Astrocyte (in vitro differentiated cells and primary cell): ENCODE measurements at regions not wholly inside any gene's neighbourhood (a gene's known extent, or its start where the extent isn't known, plus 50 kb on each side); places are given as distances from the start of the nearest gene placed in this dataset.

ENCODE experiments used
- DNase-seq: peaks from one replicate; pipeline ENCODE4 v3.0.0-alpha.2; 2010; ENCODE audit warnings: low read depth
- FAIRE-seq: peaks from 2 replicates; lab custom pipeline; 2011; peaks lifted over from hg19 to GRCh38; lab: Jason Lieb, UNC
- H2AFZ ChIP-seq: 2 replicates; pipeline ENCODE4 v1.6.0; 2012; ENCODE audit warnings: low read depth, low read length, inconsistent platforms
- H3K27ac ChIP-seq: 2 replicates; pipeline ENCODE4 v1.5.1; 2011; ENCODE audit warnings: low read depth, low read length, inconsistent platforms
- H3K27me3 ChIP-seq: 2 replicates; pipeline ENCODE4 v1.6.0; 2011; ENCODE audit warnings: low read length, inconsistent platforms; ENCODE audit not compliant: insufficient read depth
- H3K36me3 ChIP-seq: 2 replicates; pipeline ENCODE4 v1.5.1; 2011; ENCODE audit warnings: low read length, inconsistent platforms; ENCODE audit not compliant: insufficient read depth
- H3K4me1 ChIP-seq: 2 replicates; pipeline ENCODE4 v1.5.1; 2011; ENCODE audit warnings: low read length, inconsistent platforms; ENCODE audit not compliant: insufficient read depth
- H3K4me2 ChIP-seq: 2 replicates; pipeline ENCODE4 v1.6.0; 2012; ENCODE audit warnings: low read length, inconsistent platforms
- H3K4me3 ChIP-seq: 2 replicates; pipeline ENCODE4 v1.5.1; 2011; ENCODE audit warnings: low read depth, mild to moderate bottlenecking, low read length, inconsistent platforms; ENCODE audit not compliant: insufficient read depth
- H3K79me2 ChIP-seq: 2 replicates; pipeline ENCODE4 v1.6.0; 2012; ENCODE audit warnings: mild to moderate bottlenecking, low read length, inconsistent platforms; ENCODE audit not compliant: insufficient read depth
- H3K9ac ChIP-seq: 2 replicates; pipeline ENCODE4 v1.6.0; 2012; ENCODE audit warnings: mild to moderate bottlenecking, low read length, inconsistent platforms
- H3K9me3 ChIP-seq: 2 replicates; pipeline ENCODE4 v1.5.1; 2012; ENCODE audit warnings: low read depth, mild to moderate bottlenecking, low read length, inconsistent platforms; ENCODE audit not compliant: insufficient read depth
- H4K20me1 ChIP-seq: 2 replicates; pipeline ENCODE4 v1.6.0; 2012; ENCODE audit warnings: low read length, inconsistent platforms; ENCODE audit not compliant: insufficient read depth
- H3K27ac Mint-ChIP-seq: one replicate; pipeline ENCODE4 v1.8.0; 2021; ENCODE audit warnings: mild to moderate bottlenecking, mixed read lengths; ENCODE audit not compliant: unreplicated experiment
- H3K27me3 Mint-ChIP-seq: one replicate; pipeline ENCODE4 v1.8.0; 2021; ENCODE audit warnings: low read depth, mixed read lengths; ENCODE audit not compliant: unreplicated experiment
- H3K36me3 Mint-ChIP-seq: one replicate; pipeline ENCODE4 v1.8.0; 2021; ENCODE audit warnings: low read depth, mixed read lengths; ENCODE audit not compliant: unreplicated experiment
- H3K4me1 Mint-ChIP-seq: one replicate; pipeline ENCODE4 v1.8.0; 2021; ENCODE audit warnings: low read depth, mixed read lengths; ENCODE audit not compliant: unreplicated experiment
- H3K4me3 Mint-ChIP-seq: one replicate; pipeline ENCODE4 v1.8.0; 2021; ENCODE audit warnings: mild to moderate bottlenecking, moderate library complexity, mixed read lengths; ENCODE audit not compliant: unreplicated experiment
- H3K9me3 Mint-ChIP-seq: one replicate; pipeline ENCODE4 v1.8.0; 2021; ENCODE audit warnings: mild to moderate bottlenecking, mixed read lengths; ENCODE audit not compliant: unreplicated experiment
- CTCF ChIP-seq: IDR thresholded peaks from 2 replicates; pipeline ENCODE4 v1.5.1; 2011; ENCODE audit warnings: low read depth, mild to moderate bottlenecking, inconsistent platforms, low read length, moderate library complexity; ENCODE audit not compliant: insufficient read depth
- EZH2 ChIP-seq: IDR thresholded peaks from 2 replicates; pipeline ENCODE4 v1.6.1; 2012; ENCODE audit warnings: mild to moderate bottlenecking, low read length, inconsistent platforms; ENCODE audit not compliant: insufficient read depth

- Histone ChIP-seq H3K9ac (peak overlapping the region; percentile 88), H3K27ac (no peak overlapping the region), H3K9me3 (no peaks in the 10 kb centered on the region), H3K36me3 (no peaks in the 10 kb centered on the region), H3K4me2 (peak overlapping the region; percentile 94), H3K27me3 (peaks cover 4% of the 10 kb centered on the region), H4K20me1 (no peaks in the 10 kb centered on the region), H3K79me2 (no peaks in the 10 kb centered on the region), H3K4me1 (no peaks in the 10 kb centered on the region), H3K4me3 (peak overlapping the region; percentile 83), H2AFZ (peak overlapping the region; percentile 97)
- Mint-ChIP-seq H3K9me3 (no peaks in the 10 kb centered on the region), H3K4me3 (peak overlapping the region; percentile 83), H3K36me3 (no peaks in the 10 kb centered on the region), H3K4me1 (peaks cover 18% of the 10 kb centered on the region), H3K27ac (peak overlapping the region; percentile 75), H3K27me3 (peaks cover 4% of the 10 kb centered on the region)
- TF ChIP-seq CTCF (no peak), EZH2 (no peak)
- DNase-seq, result no peak
- FAIRE-seq, result no peak
Measured at GRCh38 chr1:65068202-65069010, 79.6 kb upstream of the AK4 start.

GRCh38 chr1:65069011-65069565 is 78.9 kb upstream of the AK4 start:
- TF ChIP-seq EZH2, result no peak
- TF ChIP-seq CTCF, result no peak
- no peaks in the 10 kb centered on the region for H3K79me2 ChIP-seq
- no peaks in the 10 kb centered on the region for H4K20me1 ChIP-seq
- H3K4me1 ChIP-seq, result no peaks in the 10 kb centered on the region
- peak overlapping the region; percentile 94 for H3K4me2 ChIP-seq
- H3K9ac ChIP-seq, result no peak overlapping the region
- DNase-seq, result no peak
- no peaks in the 10 kb centered on the region for H3K9me3 ChIP-seq
- Mint-ChIP-seq H3K4me1 (peaks cover 18% of the 10 kb centered on the region), H3K27me3 (peaks cover 4% of the 10 kb centered on the region), H3K27ac (no peak overlapping the region), H3K36me3 (no peaks in the 10 kb centered on the region), H3K9me3 (no peaks in the 10 kb centered on the region), H3K4me3 (peak overlapping the region; percentile 83)
- peaks cover 4% of the 10 kb centered on the region for H3K27me3 ChIP-seq
- FAIRE-seq, result no peak
- peak overlapping the region; percentile 83 for H3K4me3 ChIP-seq
- H3K36me3 ChIP-seq, result no peaks in the 10 kb centered on the region
- H3K27ac ChIP-seq, result no peak overlapping the region
- H2AFZ ChIP-seq, result peak overlapping the region; percentile 97

GRCh38 chr1:65072845-65073244 is 75.2 kb upstream of the AK4 start:
- Histone ChIP-seq H3K9ac (no peak overlapping the region), H3K4me3 (no peak overlapping the region), H3K27ac (no peak overlapping the region), H4K20me1 (no peaks in the 10 kb centered on the region), H3K4me1 (no peaks in the 10 kb centered on the region), H3K79me2 (no peaks in the 10 kb centered on the region), H2AFZ (no peak overlapping the region), H3K9me3 (no peaks in the 10 kb centered on the region), H3K27me3 (peaks cover 7% of the 10 kb centered on the region), H3K36me3 (no peaks in the 10 kb centered on the region), H3K4me2 (no peak overlapping the region)
- Mint-ChIP-seq H3K27ac (no peak overlapping the region), H3K36me3 (no peaks in the 10 kb centered on the region), H3K4me1 (peaks cover 6% of the 10 kb centered on the region), H3K9me3 (no peaks in the 10 kb centered on the region), H3K4me3 (no peak overlapping the region), H3K27me3 (peaks cover 10% of the 10 kb centered on the region)
- no peak for TF ChIP-seq EZH2
- no peak for TF ChIP-seq CTCF
- DNase-seq, result no peak
- FAIRE-seq, result no peak
